MM.1S (cell line): ENCODE measurements at regions not wholly inside any gene's neighbourhood (a gene's known extent, or its start where the extent isn't known, plus 50 kb on each side); places are given as distances from the start of the nearest gene placed in this dataset.

Experiments
- DNase-seq: peaks from one replicate; pipeline ENCODE4 v3.0.0-alpha.2; 2015
- H2AFZ ChIP-seq: fragments of 300-600 bp; sonication (generic); 2 replicates; pipeline ENCODE4 v1.6.0; 2016; ENCODE audit warnings: antibody characterized with exemption, low read length
- H3F3A ChIP-seq: fragments of 300-600 bp; sonication (generic); 2 replicates; pipeline ENCODE4 v1.6.1; 2016; ENCODE audit warnings: mild to moderate bottlenecking, antibody characterized with exemption, low read length, moderate library complexity, mixed read lengths; ENCODE audit not compliant: insufficient read depth
- H3K27ac ChIP-seq: fragments of 300-600 bp; sonication (generic); 2 replicates; pipeline ENCODE4 v1.5.1; 2016; ENCODE audit warnings: mild to moderate bottlenecking, low read length
- H3K27me3 ChIP-seq: fragments of 300-600 bp; sonication (generic); replicated peaks from 2 replicates; pipeline ENCODE4 v1.6.0; 2016; ENCODE audit warnings: low read length; ENCODE audit not compliant: insufficient read depth
- H3K36me3 ChIP-seq: fragments of 300-600 bp; sonication (generic); replicated peaks from 2 replicates; pipeline ENCODE4 v1.6.1; 2016; ENCODE audit warnings: mild to moderate bottlenecking, low read length, mixed read lengths; ENCODE audit not compliant: insufficient read depth
- H3K4me1 ChIP-seq: fragments of 300-600 bp; sonication (generic); 2 replicates; pipeline ENCODE4 v1.6.1; 2016; ENCODE audit warnings: low read length, mixed read lengths
- H3K4me2 ChIP-seq: fragments of 300-600 bp; sonication (generic); 2 replicates; pipeline ENCODE4 v1.6.0; 2016; ENCODE audit warnings: low read depth, low read length
- H3K4me3 ChIP-seq: fragments of 300-600 bp; sonication (generic); 2 replicates; pipeline ENCODE4 v1.5.1; 2016; ENCODE audit warnings: low read length, mixed read lengths
- H3K79me2 ChIP-seq: fragments of 300-600 bp; sonication (generic); 2 replicates; pipeline ENCODE4 v1.6.1; 2016; ENCODE audit warnings: mixed run types, low read length, mixed read lengths
- H3K9ac ChIP-seq: fragments of 300-600 bp; sonication (generic); 2 replicates; pipeline ENCODE4 v1.6.1; 2016; ENCODE audit warnings: low read length, mixed read lengths
- H3K9me2 ChIP-seq: fragments of 300-600 bp; sonication (generic); replicated peaks from 2 replicates; pipeline ENCODE4 v1.6.1; 2016; ENCODE audit warnings: mild to moderate bottlenecking, low read length, mixed read lengths; ENCODE audit not compliant: insufficient read depth
- H3K9me3 ChIP-seq: fragments of 300-600 bp; sonication (generic); replicated peaks from 2 replicates; pipeline ENCODE4 v1.6.1; 2016; ENCODE audit warnings: mild to moderate bottlenecking, low read length, mixed read lengths; ENCODE audit not compliant: insufficient read depth
- H4K20me1 ChIP-seq: fragments of 300-600 bp; sonication (generic); 2 replicates; pipeline ENCODE4 v1.6.1; 2016; ENCODE audit warnings: mild to moderate bottlenecking, low read length, moderate library complexity, mixed read lengths; ENCODE audit not compliant: insufficient read depth
- CTCF ChIP-seq: fragments of 300-600 bp; sonication (generic); IDR thresholded peaks from 2 replicates; pipeline ENCODE4 v1.5.1; 2016; ENCODE audit warnings: antibody characterized with exemption, low read length, mixed read lengths
- EZH2 ChIP-seq: fragments of 300-600 bp; sonication (generic); optimal IDR thresholded peaks from 2 replicates; pipeline ENCODE3; 2017; ENCODE audit warnings: low read depth, mild to moderate bottlenecking, antibody characterized with exemption, low read length, mixed read lengths
- EZH2phosphoT487 ChIP-seq: fragments of 300-600 bp; sonication (generic); IDR thresholded peaks from 2 replicates; pipeline ENCODE4 v1.6.1; 2018; ENCODE audit warnings: antibody characterized with exemption, low read length

GRCh38 chr1:194024659-194025058, 838.2 kb upstream of the B3GALT2 start:
- Histone ChIP-seq H3K27ac (no peak overlapping the region), H3K9ac (no peak overlapping the region), H3K36me3 (no peaks in the 10 kb centered on the region), H3K4me1 (no peaks in the 10 kb centered on the region), H3K79me2 (no peaks in the 10 kb centered on the region), H2AFZ (no peak overlapping the region), H3K9me3 (no peaks in the 10 kb centered on the region), H3K27me3 (no peaks in the 10 kb centered on the region), H3F3A (no peaks in the 10 kb centered on the region), H4K20me1 (no peaks in the 10 kb centered on the region), H3K4me2 (no peak overlapping the region), H3K9me2 (no peaks in the 10 kb centered on the region), H3K4me3 (no peak overlapping the region)
- TF ChIP-seq EZH2: no peak
- TF ChIP-seq CTCF: no peak
- TF ChIP-seq EZH2phosphoT487: no peak
- DNase-seq: no peak

- Histone ChIP-seq H3K9ac (no peak overlapping the region), H3K4me2 (no peak overlapping the region), H3K27me3 (no peaks in the 10 kb centered on the region), H3K9me2 (no peaks in the 10 kb centered on the region), H3K4me3 (no peak overlapping the region), H3K4me1 (no peaks in the 10 kb centered on the region), H3F3A (no peaks in the 10 kb centered on the region), H3K79me2 (no peaks in the 10 kb centered on the region), H2AFZ (no peak overlapping the region), H3K36me3 (no peaks in the 10 kb centered on the region), H4K20me1 (no peaks in the 10 kb centered on the region), H3K27ac (no peak overlapping the region), H3K9me3 (no peaks in the 10 kb centered on the region)
- TF ChIP-seq EZH2phosphoT487: no peak
- TF ChIP-seq EZH2: no peak
- TF ChIP-seq CTCF: no peak
- no peak for DNase-seq
Measured at GRCh38 chr1:194014014-194014413, 827.6 kb upstream of the B3GALT2 start.

GRCh38 chr1:194013561-194013960, 827.1 kb upstream of the B3GALT2 start:
- Histone ChIP-seq H3K36me3 (no peaks in the 10 kb centered on the region), H4K20me1 (no peaks in the 10 kb centered on the region), H3K4me1 (no peaks in the 10 kb centered on the region), H3K9me3 (no peaks in the 10 kb centered on the region), H3K27me3 (no peaks in the 10 kb centered on the region), H3K4me2 (no peak overlapping the region), H2AFZ (no peak overlapping the region), H3F3A (no peaks in the 10 kb centered on the region), H3K9me2 (no peaks in the 10 kb centered on the region), H3K9ac (no peak overlapping the region), H3K4me3 (no peak overlapping the region), H3K79me2 (no peaks in the 10 kb centered on the region), H3K27ac (no peak overlapping the region)
- TF ChIP-seq EZH2phosphoT487 (no peak), CTCF (no peak), EZH2 (no peak)
- no peak for DNase-seq
